Adrenal gland (tissue), 5 donors: ENCODE measurements at regions not wholly inside any gene's neighbourhood (a gene's known extent, or its start where the extent isn't known, plus 50 kb on each side); places are given as distances from the start of the nearest gene placed in this dataset.

Source experiments
- POLR2A ChIP-seq, 2 donors: fragments of 450-650 bp; IDR thresholded peaks; one replicate each; pipeline ENCODE4 v1.6.1; 2017; ENCODE audit warnings: antibody characterized with exemption in 2 of 2, mild to moderate bottlenecking in 2 of 2, moderate library complexity in 1 of 2
- TF ChIP-seq, protein P1 (sequence below), 6 experiments: fragments of 450-650 bp in 4 of 6; fragments of 200-600 bp in 2 of 6; sonication (generic) in 1 of 6; IDR thresholded peaks; 1 replicate in 5 of 6; 2 replicates in 1 of 6; pipeline versions ENCODE4 v1.5.1 to v1.8.0; 2016 to 2021; ENCODE audit warnings: antibody characterized with exemption in 6 of 6, mild to moderate bottlenecking in 2 of 6, moderate library complexity in 1 of 6
- donor health status: DM: no; HTN: no; CAD: no.

- TF ChIP-seq, protein P1, sequence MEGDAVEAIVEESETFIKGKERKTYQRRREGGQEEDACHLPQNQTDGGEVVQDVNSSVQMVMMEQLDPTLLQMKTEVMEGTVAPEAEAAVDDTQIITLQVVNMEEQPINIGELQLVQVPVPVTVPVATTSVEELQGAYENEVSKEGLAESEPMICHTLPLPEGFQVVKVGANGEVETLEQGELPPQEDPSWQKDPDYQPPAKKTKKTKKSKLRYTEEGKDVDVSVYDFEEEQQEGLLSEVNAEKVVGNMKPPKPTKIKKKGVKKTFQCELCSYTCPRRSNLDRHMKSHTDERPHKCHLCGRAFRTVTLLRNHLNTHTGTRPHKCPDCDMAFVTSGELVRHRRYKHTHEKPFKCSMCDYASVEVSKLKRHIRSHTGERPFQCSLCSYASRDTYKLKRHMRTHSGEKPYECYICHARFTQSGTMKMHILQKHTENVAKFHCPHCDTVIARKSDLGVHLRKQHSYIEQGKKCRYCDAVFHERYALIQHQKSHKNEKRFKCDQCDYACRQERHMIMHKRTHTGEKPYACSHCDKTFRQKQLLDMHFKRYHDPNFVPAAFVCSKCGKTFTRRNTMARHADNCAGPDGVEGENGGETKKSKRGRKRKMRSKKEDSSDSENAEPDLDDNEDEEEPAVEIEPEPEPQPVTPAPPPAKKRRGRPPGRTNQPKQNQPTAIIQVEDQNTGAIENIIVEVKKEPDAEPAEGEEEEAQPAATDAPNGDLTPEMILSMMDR (IDR thresholded peaks at IDR 0.05) = no peak
- no peak for TF ChIP-seq POLR2A (IDR thresholded peaks at IDR 0.05)
These were observed 133.3 kb upstream of the NOL4 start for GRCh38 chr18:34357944-34358580.
